Tongue (tissue), 2 donors: ENCODE measurements at regions not wholly inside any gene's neighbourhood (a gene's known extent, or its start where the extent isn't known, plus 50 kb on each side); places are given as distances from the start of the nearest gene placed in this dataset. TPM values are rescaled to one million over a fixed set of nuclear protein-coding genes. Genes with fewer than 3 reads are reported as not detected.

Experiments
- DNase-seq: peaks from one replicate; pipeline ENCODE4 v3.0.0-alpha.2; 2015
- small RNA-seq: library from RNA; depleted of rRNA; stranded (forward); fragments of <200 nt; gene quantifications from one replicate; pipeline ENCODE3, GENCODE V24; 2014; ENCODE audit warnings: low replicate concordance

- no peak for DNase-seq
Observed at GRCh38 chr6:99064834-99065233, 117.1 kb upstream of the FBXL4 start.

DNA sequence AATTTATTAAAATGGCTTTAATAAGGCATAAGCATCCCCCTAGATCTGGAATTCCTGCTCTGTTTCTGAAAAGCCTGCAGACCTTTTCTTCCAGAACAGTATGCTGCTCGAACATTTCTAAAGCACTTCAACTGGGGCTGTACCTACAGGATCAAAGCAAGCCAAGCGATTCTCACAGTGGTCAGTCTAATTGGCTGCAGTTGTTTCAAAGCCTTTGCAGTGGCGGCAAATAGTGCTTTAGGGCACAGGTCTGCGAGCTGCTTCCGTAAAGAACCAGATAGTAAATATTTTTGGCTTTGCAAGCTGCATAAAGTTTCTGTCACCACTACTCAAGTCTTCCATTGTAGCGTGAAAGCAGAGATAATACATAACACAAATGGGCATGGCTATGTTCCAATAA lies 88.9 kb upstream of the FBXL4 start:
- no peak for DNase-seq

DNA sequence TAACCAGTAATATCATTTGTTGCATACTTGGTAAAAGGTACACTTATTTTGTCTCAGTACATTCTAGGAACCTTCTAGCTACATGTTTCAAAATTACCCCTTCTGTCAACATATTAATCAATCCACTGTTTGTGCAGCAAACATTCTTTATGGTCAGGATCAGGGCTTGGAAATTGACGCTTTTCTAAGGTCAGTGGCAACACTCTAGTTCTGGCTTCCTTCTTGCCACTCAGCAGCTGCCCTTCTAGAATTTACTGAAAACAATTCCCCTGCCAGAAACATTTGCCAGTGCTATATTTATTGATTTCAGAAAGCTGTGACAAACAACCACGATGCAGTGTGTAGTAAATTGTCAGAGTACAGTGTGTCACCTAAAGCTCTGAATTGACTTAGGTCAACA lies 84.7 kb upstream of the FBXL4 start:
- no peak for DNase-seq

DNA sequence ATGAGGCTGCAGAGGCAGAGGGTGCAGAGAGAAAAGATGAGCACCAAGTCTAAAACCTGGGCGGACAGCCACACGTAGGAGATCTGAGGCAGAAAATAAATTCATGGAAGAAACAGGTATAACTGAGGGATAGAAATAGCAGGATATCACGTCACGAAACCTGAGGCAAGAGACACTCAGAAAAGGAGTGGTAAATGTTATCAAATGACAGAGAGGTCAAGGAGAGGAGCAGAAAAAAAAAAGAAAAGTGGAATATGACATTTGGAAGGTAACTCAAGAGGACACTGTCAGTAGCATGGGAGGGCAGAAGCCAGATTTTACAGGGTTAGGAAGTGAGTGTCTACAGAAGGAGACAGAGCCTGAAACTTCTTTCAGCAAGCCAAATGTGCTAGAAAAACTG lies 84.2 kb upstream of the FBXL4 start:
- DNase-seq = no peak

- DNase-seq = no peak
Observed at GRCh38 chr6:99030915-99031314, 83.2 kb upstream of the FBXL4 start.

GRCh38 chr6:99026135-99026534 lies 78.4 kb upstream of the FBXL4 start:
- DNase-seq = no peak

DNA sequence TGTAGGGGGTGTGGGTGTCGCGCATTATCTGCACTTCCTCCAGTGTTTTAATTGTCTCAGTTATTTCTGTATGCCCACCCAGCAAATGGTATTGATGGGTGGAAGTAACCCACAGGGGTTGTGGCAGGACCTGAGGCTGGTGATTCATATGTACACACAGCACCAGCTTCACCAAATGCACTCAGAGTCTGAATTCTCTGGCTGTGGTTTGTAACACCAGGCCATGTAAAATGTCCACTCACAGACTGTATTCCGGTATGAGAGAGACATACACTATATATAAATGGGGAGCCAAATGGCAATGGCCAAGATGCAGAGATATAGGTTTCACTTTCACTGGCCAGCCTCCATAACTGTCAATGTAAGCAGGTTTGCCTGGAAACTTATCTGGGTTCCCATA lies 76.3 kb upstream of the FBXL4 start:
- no peak for DNase-seq

DNA sequence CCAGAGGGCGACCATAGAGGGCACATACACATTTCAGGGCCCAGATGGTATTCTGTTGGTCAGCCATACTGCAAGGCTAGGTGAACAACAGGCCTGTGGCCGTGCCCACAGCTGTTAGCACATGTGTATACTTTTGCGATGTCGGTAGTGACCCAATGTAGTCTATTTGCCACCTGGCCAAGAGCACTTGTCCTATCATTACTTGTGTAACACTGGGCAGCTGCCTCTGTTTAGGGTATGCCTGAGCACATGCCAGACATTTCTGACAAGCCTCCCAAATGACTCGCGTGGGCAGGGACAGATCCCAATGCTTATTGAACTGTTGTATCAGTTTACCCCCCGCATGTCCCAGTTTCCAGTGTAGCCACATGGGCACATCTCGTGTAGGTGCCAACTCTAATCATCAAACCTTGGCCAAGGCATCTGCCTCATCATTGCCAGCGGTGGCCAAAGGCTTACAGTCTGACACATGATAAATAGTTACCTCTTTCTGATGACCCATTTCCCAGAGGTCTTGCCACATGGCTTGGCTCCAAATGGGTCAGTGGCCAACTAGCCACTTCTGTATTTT lies 74.4 kb upstream of the FBXL4 start:
- no peak for DNase-seq

- DNase-seq = no peak
Observed at GRCh38 chr6:99019381-99019780, 71.6 kb upstream of the FBXL4 start.

DNA sequence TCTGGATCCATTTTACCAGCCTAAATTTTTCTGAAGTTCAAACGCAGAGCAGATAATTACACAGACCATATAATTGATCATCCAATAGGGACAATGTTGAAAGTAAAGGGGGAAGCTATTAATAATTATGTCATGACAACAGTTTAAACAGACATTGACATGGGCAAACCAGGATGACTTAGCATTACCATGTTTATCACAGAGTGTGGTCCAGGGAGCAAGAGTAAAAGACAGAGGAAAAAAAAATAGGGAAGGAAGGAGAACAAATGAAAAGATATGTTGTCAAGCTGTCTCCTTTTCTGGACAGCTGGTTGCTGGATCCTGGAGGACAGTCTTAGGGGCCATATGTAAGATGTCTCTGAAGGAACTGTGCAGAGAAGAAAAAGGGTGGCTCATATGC lies 69.4 kb upstream of the FBXL4 start:
- DNase-seq = no peak

DNA sequence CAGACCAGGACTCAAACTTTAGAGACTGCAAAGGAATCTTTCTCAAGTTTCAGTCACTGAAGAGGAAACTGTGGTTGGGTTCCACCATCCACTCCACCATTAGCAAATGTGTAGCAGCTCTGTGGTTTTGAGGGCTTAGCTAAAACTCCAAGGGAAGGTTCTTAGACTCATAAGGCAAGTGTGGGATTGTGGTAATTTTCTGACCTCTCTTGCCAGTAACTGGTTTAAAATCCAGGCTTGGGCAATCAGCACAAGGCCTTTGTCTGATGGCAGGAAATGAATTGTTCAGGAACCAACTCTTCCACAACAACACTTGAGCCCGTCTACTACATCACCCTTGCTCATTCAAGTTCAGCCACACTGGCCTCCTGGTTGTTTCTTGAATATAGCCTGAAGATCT lies 68.6 kb upstream of the FBXL4 start:
- DNase-seq = no peak

DNA sequence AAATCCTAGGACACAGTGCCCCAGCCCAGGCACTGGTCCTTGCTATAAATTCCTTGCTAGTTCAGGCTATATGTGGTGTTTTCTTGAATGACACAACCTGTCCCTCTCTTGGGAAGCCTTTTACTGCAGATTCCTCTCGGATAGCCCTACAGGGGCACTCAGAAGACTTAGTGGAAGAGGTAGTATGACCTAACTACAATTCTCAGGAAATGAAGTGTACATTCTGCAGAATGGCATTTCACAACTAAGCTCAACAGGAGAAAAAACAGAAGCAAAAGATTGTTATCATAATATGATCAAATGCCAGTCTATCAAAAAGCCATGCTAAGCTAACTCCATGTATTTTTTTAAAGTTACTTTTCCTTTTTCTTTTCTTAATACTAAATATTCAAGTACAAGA lies 66.3 kb upstream of the FBXL4 start:
- DNase-seq = no peak

DNA sequence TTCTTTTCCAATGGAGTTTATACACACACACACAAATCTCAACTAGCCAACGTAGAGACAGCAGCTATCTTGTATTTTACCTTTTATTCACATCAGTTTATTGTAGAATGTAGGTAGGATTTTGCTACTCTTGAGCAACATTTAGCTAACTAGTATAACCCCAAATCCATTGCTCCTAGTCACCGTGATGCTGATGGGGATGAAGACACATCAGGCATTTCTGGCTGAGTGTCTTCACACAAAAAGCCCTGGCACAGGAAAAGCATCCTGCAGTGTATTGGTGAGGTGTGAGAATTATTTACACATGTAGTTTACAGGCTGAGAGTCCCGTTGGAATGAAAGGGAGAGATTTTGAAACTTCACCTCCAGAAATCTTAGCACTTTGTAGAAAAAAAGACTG lies 65.9 kb upstream of the FBXL4 start:
- no peak for DNase-seq

GRCh38 chr6:99013145-99013544 lies 65.4 kb upstream of the FBXL4 start:
- no peak for DNase-seq

- no peak for DNase-seq
Observed at GRCh38 chr6:99011151-99011550, 63.4 kb upstream of the FBXL4 start.

DNA sequence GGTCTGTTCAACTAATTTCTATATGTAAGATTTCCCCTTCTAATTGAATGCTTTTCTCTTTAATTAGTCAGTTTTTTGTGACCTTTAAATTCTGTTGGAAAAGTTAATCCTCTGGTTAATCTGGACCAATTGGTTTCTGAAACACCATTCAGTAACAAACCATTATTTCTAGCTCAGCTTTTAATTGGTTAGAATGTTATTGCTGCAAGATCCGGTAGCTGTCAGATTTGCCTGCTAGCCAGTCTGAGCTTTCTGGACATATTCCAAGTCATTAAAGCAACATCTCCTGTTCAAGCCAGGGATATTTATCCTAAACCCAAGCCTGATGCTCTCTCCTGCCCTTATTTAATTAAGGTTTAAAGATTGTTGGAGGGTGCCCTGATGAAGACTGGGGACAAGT lies 55.1 kb upstream of the FBXL4 start:
- DNase-seq = no peak

GRCh38 chr6:98998103-98998502 lies 50.4 kb upstream of the FBXL4 start:
- DNase-seq = no peak

Small RNAs in the stretch of these regions (small RNA-seq; reads per million reads assigned to genes)
- not detected for gene MIR548AI
